ENCODE measurements at regions not wholly inside any gene's neighbourhood (a gene's known extent, or its start where the extent isn't known, plus 50 kb on each side); places are given as distances from the start of the nearest gene placed in this dataset.
A peak's percentile ranks its signal among the peaks of the same experiment; 100 is the strongest.

DNA sequence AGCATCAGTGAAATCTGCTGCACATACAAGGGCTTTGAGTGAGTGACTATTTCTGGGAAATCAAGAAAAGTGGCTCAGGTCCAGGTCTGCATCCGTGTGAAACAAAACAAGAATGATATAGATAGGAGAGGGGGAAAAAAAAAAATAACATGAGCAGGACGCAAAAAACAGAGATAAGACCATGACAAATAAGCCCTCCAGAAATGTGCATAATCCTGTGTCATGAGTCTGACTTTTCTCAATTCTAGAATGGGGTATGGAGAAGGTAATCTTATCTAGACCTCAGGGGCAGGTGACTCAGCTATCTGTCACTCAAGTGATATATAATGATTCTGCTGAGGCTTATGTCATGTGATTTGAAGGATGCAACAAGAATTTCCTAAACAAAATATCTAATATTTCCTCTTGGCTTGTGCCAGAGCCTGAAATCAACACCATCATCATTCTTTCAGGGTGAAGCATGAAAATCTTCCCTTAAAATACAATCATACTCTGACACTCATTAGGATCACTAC, 250.0 kb downstream of the PHLDA1 start (continued):
- TF ChIP-seq CHD2 (IDR thresholded peaks at IDR 0.05; ENCODE audit: low read length, partially characterized antibody) (no peak), KDM5A (IDR thresholded peaks at IDR 0.05) (no peak), RNF2 (IDR thresholded peaks at IDR 0.05; ENCODE audit: borderline replicate concordance, low read depth) (no peak), TP53 (CRISPR knock-in tag; IDR thresholded peaks at IDR 0.05) (no peak), POLR2AphosphoS2 (conservative IDR thresholded peaks at IDR 0.05; ENCODE audit: low read length) (no peak), CEBPB (IDR thresholded peaks at IDR 0.05) (no peak), RAD21 (conservative IDR thresholded peaks at IDR 0.05 in 1 of 2, IDR thresholded peaks at IDR 0.05 in 1 of 2) (peak in 1 of 2 experiments; percentile 37; a peak in 2 of 5 replicates), BHLHE40 (IDR thresholded peaks at IDR 0.05; ENCODE audit: low read depth, low read length) (no peak)
- TF ChIP-seq, protein P1, sequence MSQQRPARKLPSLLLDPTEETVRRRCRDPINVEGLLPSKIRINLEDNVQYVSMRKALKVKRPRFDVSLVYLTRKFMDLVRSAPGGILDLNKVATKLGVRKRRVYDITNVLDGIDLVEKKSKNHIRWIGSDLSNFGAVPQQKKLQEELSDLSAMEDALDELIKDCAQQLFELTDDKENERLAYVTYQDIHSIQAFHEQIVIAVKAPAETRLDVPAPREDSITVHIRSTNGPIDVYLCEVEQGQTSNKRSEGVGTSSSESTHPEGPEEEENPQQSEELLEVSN (IDR thresholded peaks at IDR 0.05; ENCODE audit: borderline replicate concordance, low read depth), result no peak
- TF ChIP-seq, protein P2, sequence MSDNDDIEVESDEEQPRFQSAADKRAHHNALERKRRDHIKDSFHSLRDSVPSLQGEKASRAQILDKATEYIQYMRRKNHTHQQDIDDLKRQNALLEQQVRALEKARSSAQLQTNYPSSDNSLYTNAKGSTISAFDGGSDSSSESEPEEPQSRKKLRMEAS (IDR thresholded peaks at IDR 0.05), result no peak

DNA sequence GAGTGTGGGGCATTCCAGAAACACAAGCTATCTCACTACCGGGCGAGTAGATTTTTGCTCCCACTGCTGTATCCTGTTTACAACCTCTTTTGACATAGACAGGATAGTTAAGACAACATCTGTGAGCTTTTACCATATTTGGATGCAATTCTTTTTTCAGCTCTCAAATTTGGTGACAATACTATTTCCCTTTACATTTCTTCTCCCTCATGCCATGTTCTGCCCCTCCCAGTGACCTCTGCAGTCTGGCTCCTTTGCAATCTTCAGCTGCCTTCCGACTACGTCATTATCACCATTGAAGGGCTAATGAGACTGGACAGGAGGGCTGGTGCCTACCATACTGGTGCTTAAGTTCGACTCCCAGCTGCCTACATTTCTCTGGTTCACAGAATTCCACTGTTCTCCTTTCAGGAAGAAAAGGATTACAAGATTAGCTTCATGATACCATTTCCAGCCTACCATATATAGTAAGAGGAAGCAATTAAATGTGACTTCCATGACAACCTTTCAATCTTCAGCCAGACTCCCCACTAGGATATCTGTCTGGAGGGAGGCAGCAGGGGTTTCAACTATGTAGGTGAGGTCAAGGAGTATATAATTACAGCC, 251.6 kb downstream of the PHLDA1 start:
- Histone ChIP-seq H3K4me1 (peaks cover 23% of the 10 kb centered on the region), H3K4me2 (no peak overlapping the region), H3K4me3 (no peak overlapping the region), H3K9me3 (no peaks in the 10 kb centered on the region), H3K27ac (peak overlapping the region in 1 of 2 experiments; percentile 80; a peak in 4 of 6 replicates)
- FAIRE-seq (no peak), DNase-seq (ENCODE audit: low read depth in 1 of 2, low spot score in 1 of 2) (no peak), ATAC-seq (no peak)
- ChIA-PET CTCF (interaction anchor here (0.9 to 1.1 kb wide), 2 partner anchors 110 to 177 kb away, joined by 3 to 4 read pairs; no protein-coding TSS in a partner anchor), POLR2A (interaction anchor here (1.1 kb wide), 1 partner anchor 244 kb away, joined by 3 read pairs; no protein-coding TSS in a partner anchor)
- 94% methylated on average over 5 of the region's 5 CpGs for WGBS (ENCODE audit: missing lambda C conversion rate)
- TF ChIP-seq SMC3 (IDR thresholded peaks at IDR 0.05), result no peak
- TF ChIP-seq MAZ (IDR thresholded peaks at IDR 0.05; ENCODE audit: borderline replicate concordance, low read depth, low read length), result no peak

DNA sequence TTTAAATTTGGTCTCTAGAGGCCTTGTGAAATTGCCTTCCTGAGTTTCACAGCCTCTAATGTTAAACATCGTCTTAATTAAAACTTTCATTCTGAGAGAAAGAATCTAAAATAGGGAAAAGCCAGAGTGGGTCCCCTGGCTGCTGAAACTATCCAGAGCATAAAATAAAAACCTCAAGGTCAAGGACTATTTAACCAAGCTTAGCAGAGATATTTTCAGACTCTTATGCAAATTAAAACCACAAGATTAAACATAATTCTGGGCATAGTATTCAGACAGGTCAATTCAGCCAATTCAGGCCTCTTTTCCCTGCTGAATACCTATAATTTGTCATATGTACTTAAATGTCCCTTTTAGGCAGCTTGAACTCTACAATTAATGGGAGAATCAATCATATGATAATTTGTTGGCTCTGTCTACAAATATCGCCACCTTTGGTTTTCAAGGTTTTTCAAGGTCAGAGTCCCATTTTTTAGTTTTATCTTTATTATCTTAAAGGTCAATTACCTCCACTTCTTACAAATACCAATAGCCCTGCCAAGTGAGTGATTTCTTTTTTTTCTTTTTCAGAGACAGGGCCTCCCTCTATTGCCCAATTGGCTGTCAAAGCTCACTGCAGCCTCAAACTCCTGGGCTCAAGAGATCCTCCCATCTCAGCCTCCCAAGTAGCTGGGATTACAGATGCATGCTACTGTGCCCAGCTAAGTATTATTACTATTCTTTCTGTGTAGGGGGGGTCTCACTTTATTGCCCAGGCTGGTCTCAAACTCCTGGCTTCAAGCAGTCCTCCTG, 257.1 kb downstream of the PHLDA1 start:
- ATAC-seq (no peak), FAIRE-seq (no peak), DNase-seq (ENCODE audit: low read depth in 1 of 2, low spot score in 1 of 2) (no peak)
- H3K4me3 ChIP-seq, result no peak overlapping the region
- no peak for TF ChIP-seq PHF8 (IDR thresholded peaks at IDR 0.05; ENCODE audit: borderline replicate concordance, low read depth)
- no peak for TF ChIP-seq MAFK (IDR thresholded peaks at IDR 0.05; ENCODE audit: partially characterized antibody)
- TF ChIP-seq CBX2 (IDR thresholded peaks at IDR 0.05; ENCODE audit: borderline replicate concordance, low read depth), result no peak
- TF ChIP-seq CEBPB (IDR thresholded peaks at IDR 0.05), result no peak
- TF ChIP-seq RFX5 (IDR thresholded peaks at IDR 0.05), result no peak
- TF ChIP-seq, protein P1 (IDR thresholded peaks at IDR 0.05; ENCODE audit: borderline replicate concordance, low read depth), result no peak
- no peak for TF ChIP-seq RCOR1 (IDR thresholded peaks at IDR 0.05; ENCODE audit: low read depth, low read length)
- TF ChIP-seq HOXA7 (CRISPR knock-in tag; IDR thresholded peaks at IDR 0.05), result no peak
- TF ChIP-seq RNF2 (IDR thresholded peaks at IDR 0.05; ENCODE audit: borderline replicate concordance, low read depth), result no peak
- TF ChIP-seq MAZ (IDR thresholded peaks at IDR 0.05; ENCODE audit: borderline replicate concordance, low read depth, low read length), result no peak
- TF ChIP-seq, protein P3, sequence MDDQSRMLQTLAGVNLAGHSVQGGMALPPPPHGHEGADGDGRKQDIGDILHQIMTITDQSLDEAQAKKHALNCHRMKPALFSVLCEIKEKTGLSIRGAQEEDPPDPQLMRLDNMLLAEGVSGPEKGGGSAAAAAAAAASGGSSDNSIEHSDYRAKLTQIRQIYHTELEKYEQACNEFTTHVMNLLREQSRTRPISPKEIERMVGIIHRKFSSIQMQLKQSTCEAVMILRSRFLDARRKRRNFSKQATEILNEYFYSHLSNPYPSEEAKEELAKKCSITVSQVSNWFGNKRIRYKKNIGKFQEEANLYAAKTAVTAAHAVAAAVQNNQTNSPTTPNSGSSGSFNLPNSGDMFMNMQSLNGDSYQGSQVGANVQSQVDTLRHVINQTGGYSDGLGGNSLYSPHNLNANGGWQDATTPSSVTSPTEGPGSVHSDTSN (IDR thresholded peaks at IDR 0.05), result no peak
- TF ChIP-seq NFE2L2 (conservative IDR thresholded peaks at IDR 0.05; ENCODE audit: low read length), result no peak
- no peaks in the 10 kb centered on the region for H3K9me3 ChIP-seq
- ChIA-PET POLR2A (no interaction called here), CTCF (no interaction called here)
- peak overlapping the region; percentile 6 to 77; a peak in 5 of 6 replicates for H3K27ac ChIP-seq
- no peaks in the 10 kb centered on the region for H3K4me1 ChIP-seq
- 87% methylated on average over 2 of the region's 2 CpGs for WGBS (ENCODE audit: missing lambda C conversion rate)
- no peak overlapping the region for H3K4me2 ChIP-seq
